Stimulated activated naive CD8-positive, alpha-beta T cell treated with anti-CD3 and anti-CD28 coated beads, Interleukin-15, amount 100 ng/mL, for 72 hours (primary cell): ENCODE measurements at regions not wholly inside any gene's neighbourhood (a gene's known extent, or its start where the extent isn't known, plus 50 kb on each side); places are given as distances from the start of the nearest gene placed in this dataset.
A peak's percentile ranks its signal among the peaks of the same experiment; 100 is the strongest.
"Not testable (repeated sequence)": the region's sequence is repeated elsewhere in the genome, so short reads cannot be mapped to it uniquely, and the experiment has no call there.

Source experiments
- ATAC-seq: fragments of 150-1000 bp; cut with Tn5 transposase; 2 replicates; pipeline ENCODE4 v1.10.0; 2021; ENCODE audit warnings: mild to moderate bottlenecking, moderate library complexity
- DNase-seq, 2 donors: peaks; one replicate each; pipeline ENCODE4 v3.0.0; 2021 to 2022
- H3K27ac Mint-ChIP-seq, 2 donors: one replicate each; pipeline ENCODE4 v1.8.0; 2022; ENCODE audit warnings: mild to moderate bottlenecking in 2 of 2, mixed read lengths in 2 of 2, moderate library complexity in 2 of 2
- H3K27me3 Mint-ChIP-seq: one replicate; pipeline ENCODE4 v1.8.0; 2022; ENCODE audit warnings: mixed read lengths
- H3K4me1 Mint-ChIP-seq: one replicate; pipeline ENCODE4 v1.8.0; 2022; ENCODE audit warnings: mild to moderate bottlenecking, mixed read lengths
- H3K4me3 Mint-ChIP-seq, 2 donors: one replicate each; pipeline ENCODE4 v1.8.0; 2022; ENCODE audit warnings: mild to moderate bottlenecking in 2 of 2, mixed read lengths in 2 of 2, moderate library complexity in 1 of 2
- H3K9me3 Mint-ChIP-seq, 2 donors: one replicate each; pipeline ENCODE4 v1.8.0; 2022; ENCODE audit warnings: mixed read lengths in 2 of 2

DNA sequence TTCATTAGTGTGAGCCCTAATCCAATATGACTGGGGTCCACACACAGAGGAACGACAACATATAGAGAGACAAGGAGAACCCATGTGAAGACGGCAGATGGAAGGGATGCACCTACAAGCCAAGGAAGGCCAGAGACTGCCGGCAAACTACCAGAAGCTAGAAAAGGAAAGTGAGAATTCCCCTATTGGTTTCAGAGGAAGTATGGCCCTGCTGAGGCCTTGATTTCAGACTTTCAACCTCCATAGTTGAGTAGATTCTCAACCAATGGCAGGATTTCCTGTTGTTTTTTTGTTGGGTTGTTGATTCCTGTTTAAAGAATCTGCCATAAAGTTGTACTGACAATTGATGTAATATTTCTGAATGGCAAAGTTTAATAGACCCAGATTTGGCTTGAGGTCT, 241.5 kb downstream of the SATB2 start:
- Mint-ChIP-seq H3K27ac (no peak overlapping the region), H3K4me1 (no peaks in the 10 kb centered on the region)
- ATAC-seq: no peak

GRCh38 chr2:199207011-199207410, 250.7 kb downstream of the SATB2 start:
- Mint-ChIP-seq H3K4me3 (no peak overlapping the region), H3K27me3 (peaks cover 6% of the 10 kb centered on the region), H3K4me1 (no peaks in the 10 kb centered on the region), H3K9me3 (peaks cover 15 to 24% of the 10 kb centered on the region in 2 donors), H3K27ac (no peak overlapping the region)
- no peak for ATAC-seq
- DNase-seq: no peak

More for the DNA sequence above, 241.5 kb downstream of the SATB2 start:
- Mint-ChIP-seq H3K27me3 (no peaks in the 10 kb centered on the region), H3K9me3 (no peaks in the 10 kb centered on the region), H3K4me3 (no peak overlapping the region)
- no peak for DNase-seq

GRCh38 chr2:199206536-199206935, 251.2 kb downstream of the SATB2 start:
- no peak for DNase-seq
- Mint-ChIP-seq H3K9me3 (peaks cover 15 to 24% of the 10 kb centered on the region in 2 donors), H3K27ac (no peak overlapping the region), H3K27me3 (peaks cover 6% of the 10 kb centered on the region), H3K4me1 (no peaks in the 10 kb centered on the region), H3K4me3 (no peak overlapping the region)
- no peak for ATAC-seq

- ATAC-seq: no peak
- H3K9me3 Mint-ChIP-seq: peaks cover 2 to 10% of the 10 kb centered on the region in 2 donors
- no peaks in the 10 kb centered on the region for H3K27me3 Mint-ChIP-seq
- no peaks in the 10 kb centered on the region for H3K4me1 Mint-ChIP-seq
- no peak overlapping the region for H3K4me3 Mint-ChIP-seq
- no peak for DNase-seq
- H3K27ac Mint-ChIP-seq: no peak overlapping the region
Observed at GRCh38 chr2:199202964-199203363, 254.8 kb downstream of the SATB2 start.

GRCh38 chr2:199201539-199201938, 256.2 kb downstream of the SATB2 start:
- ATAC-seq (no peak), DNase-seq (no peak)
- H3K27ac Mint-ChIP-seq: no peak overlapping the region
- no peaks in the 10 kb centered on the region for H3K4me1 Mint-ChIP-seq
- H3K27me3 Mint-ChIP-seq: no peaks in the 10 kb centered on the region
- no peak overlapping the region for H3K4me3 Mint-ChIP-seq
- H3K9me3 Mint-ChIP-seq: peaks cover 0 to 10% of the 10 kb centered on the region in 2 donors

- no peak overlapping the region for H3K4me3 Mint-ChIP-seq
- no peak for ATAC-seq
- DNase-seq: no peak
- H3K9me3 Mint-ChIP-seq: peaks cover 0 to 10% of the 10 kb centered on the region in 2 donors
- H3K27ac Mint-ChIP-seq: no peak overlapping the region
- no peaks in the 10 kb centered on the region for H3K27me3 Mint-ChIP-seq
- no peaks in the 10 kb centered on the region for H3K4me1 Mint-ChIP-seq
Observed at GRCh38 chr2:199199797-199200196, 257.9 kb downstream of the SATB2 start.

DNA sequence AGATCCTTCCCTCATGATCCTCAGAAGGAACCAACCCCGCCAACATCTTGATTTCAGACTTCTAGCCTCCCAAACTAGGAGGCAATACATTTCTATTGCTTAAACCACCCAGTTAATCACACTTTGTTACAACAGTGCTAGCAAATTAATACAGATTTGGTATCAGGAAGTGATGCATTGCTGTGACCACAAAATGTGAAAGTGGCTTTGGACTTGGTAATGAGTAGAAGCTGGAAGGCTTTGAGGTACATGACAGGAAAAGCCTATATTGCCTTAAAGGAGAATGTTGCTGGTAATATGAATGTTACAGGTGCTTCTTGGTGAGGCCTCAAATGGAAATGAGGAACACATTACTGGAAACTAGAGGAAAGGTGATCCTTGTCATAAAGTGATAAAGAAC, 260.3 kb downstream of the SATB2 start:
- Mint-ChIP-seq H3K9me3 (peaks cover 0 to 6% of the 10 kb centered on the region in 2 donors), H3K27me3 (no peaks in the 10 kb centered on the region), H3K4me3 (no peak overlapping the region), H3K4me1 (no peaks in the 10 kb centered on the region), H3K27ac (no peak overlapping the region)
- DNase-seq (no peak), ATAC-seq (no peak)

- Mint-ChIP-seq H3K27ac (no peak overlapping the region), H3K9me3 (peaks cover 0 to 6% of the 10 kb centered on the region in 2 donors), H3K4me3 (no peak overlapping the region), H3K4me1 (no peaks in the 10 kb centered on the region), H3K27me3 (no peaks in the 10 kb centered on the region)
- ATAC-seq (no peak), DNase-seq (no peak)
Observed at GRCh38 chr2:199196686-199197085, 261.1 kb downstream of the SATB2 start.

DNA sequence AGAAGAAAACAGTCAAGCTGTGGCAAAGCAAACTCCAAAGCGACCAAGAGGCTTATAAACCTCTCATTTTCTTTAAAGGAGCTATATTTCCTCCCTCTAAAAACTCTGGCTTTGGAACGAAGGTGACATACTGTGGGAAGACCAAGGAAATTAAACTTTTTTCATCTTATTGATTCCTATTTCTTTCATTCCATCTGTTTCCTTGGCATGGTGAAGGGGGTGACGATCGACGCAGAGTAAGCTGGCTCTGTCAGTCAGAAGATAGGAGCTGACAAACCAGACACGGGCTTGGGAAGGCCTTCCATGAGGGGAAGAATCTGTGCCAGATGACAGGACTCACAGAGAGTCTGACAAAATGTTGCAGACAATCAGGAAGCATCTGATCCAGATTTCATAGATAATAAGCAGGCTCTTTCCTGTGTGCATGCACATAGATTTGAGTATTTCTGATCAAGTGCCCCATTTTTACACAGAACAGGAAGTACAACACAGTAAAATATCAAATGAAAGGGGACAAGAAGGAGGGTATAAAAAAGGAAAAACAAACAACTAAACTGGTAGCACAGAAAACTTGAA, 261.7 kb downstream of the SATB2 start:
- Mint-ChIP-seq H3K4me1 (no peaks in the 10 kb centered on the region), H3K9me3 (peaks cover 0 to 3% of the 10 kb centered on the region in 2 donors), H3K27ac (no peak overlapping the region), H3K4me3 (no peak overlapping the region), H3K27me3 (no peaks in the 10 kb centered on the region)
- ATAC-seq (no peak), DNase-seq (no peak)

DNA sequence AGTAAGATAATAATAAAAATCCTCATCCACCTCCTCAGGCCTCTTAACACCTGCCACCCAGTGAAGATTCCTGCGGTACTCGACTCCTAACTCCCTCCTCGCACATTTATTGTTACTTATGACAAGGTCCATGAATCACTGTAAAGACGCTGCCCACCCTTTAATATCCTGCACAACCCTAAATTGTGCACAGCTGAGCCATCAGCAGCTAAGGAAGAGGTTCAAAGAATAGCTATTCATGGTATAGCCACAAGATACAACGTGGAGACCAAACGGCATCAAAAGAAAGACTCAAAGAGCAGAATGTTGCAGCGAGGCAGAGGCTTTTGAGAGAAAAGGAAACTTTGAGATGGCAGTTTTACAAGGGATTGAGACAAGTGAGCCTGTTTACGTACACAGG, 266.3 kb downstream of the SATB2 start:
- Mint-ChIP-seq H3K4me3 (no peak overlapping the region), H3K27ac (peak overlapping the region in 1 of 2 donors; percentile 4), H3K27me3 (no peaks in the 10 kb centered on the region), H3K4me1 (no peaks in the 10 kb centered on the region), H3K9me3 (no peaks in the 10 kb centered on the region)
- ATAC-seq (no peak), DNase-seq (no peak)

DNA sequence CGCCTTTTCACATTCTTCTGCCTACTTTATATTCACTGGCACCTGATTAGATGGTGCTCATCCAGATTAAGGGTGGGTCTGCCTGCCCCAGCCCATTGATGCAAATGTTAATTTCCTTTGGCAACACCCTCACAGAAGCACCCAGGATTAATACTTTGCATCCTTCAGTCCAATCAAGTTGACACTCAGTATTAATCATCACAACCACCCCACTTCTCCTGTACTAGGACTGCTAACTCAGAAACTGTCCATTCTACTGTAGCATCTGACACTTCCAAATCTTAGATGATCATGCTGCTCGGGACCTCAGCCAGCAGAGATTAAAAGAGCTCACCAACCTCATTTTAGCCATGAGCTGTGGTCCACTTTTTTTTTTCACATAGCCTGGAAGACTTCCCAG, 268.5 kb downstream of the SATB2 start:
- ATAC-seq (no peak), DNase-seq (no peak)
- Mint-ChIP-seq H3K27ac (no peak overlapping the region), H3K9me3 (no peaks in the 10 kb centered on the region), H3K4me3 (no peak overlapping the region), H3K27me3 (no peaks in the 10 kb centered on the region), H3K4me1 (no peaks in the 10 kb centered on the region)

GRCh38 chr2:199186301-199186751, 271.4 kb downstream of the SATB2 start:
- no peaks in the 10 kb centered on the region for H3K27me3 Mint-ChIP-seq
- DNase-seq (no peak), ATAC-seq (no peak)
- H3K4me1 Mint-ChIP-seq: no peaks in the 10 kb centered on the region
- peak overlapping the region in 1 of 2 donors; percentile 30 for H3K27ac Mint-ChIP-seq
- H3K4me3 Mint-ChIP-seq: no peak overlapping the region
- H3K9me3 Mint-ChIP-seq: no peaks in the 10 kb centered on the region

- not testable (repeated sequence) for DNase-seq, H3K9me3 Mint-ChIP-seq, H3K4me3 Mint-ChIP-seq, H3K27ac Mint-ChIP-seq, H3K4me1 Mint-ChIP-seq, H3K27me3 Mint-ChIP-seq, ATAC-seq
Observed at GRCh38 chr2:199185174-199185573, 272.6 kb downstream of the SATB2 start.

- no peak overlapping the region for H3K27ac Mint-ChIP-seq
Observed at GRCh38 chr2:199163613-199164458, 293.9 kb downstream of the SATB2 start.

GRCh38 chr2:199160677-199161465, 296.9 kb downstream of the SATB2 start:
- no peak overlapping the region for H3K27ac Mint-ChIP-seq
- DNase-seq: no peak
- H3K4me3 Mint-ChIP-seq: no peak overlapping the region
- no peaks in the 10 kb centered on the region for H3K27me3 Mint-ChIP-seq
- H3K9me3 Mint-ChIP-seq: peaks cover 7 to 26% of the 10 kb centered on the region in 2 donors
- no peaks in the 10 kb centered on the region for H3K4me1 Mint-ChIP-seq
- ATAC-seq: no peak

More at GRCh38 chr2:199163613-199164458, 293.9 kb downstream of the SATB2 start:
- DNase-seq: no peak
- no peaks in the 10 kb centered on the region for H3K4me1 Mint-ChIP-seq
- H3K27me3 Mint-ChIP-seq: no peaks in the 10 kb centered on the region
- H3K9me3 Mint-ChIP-seq: no peaks in the 10 kb centered on the region
- no peak overlapping the region for H3K4me3 Mint-ChIP-seq
- ATAC-seq: no peak

DNA sequence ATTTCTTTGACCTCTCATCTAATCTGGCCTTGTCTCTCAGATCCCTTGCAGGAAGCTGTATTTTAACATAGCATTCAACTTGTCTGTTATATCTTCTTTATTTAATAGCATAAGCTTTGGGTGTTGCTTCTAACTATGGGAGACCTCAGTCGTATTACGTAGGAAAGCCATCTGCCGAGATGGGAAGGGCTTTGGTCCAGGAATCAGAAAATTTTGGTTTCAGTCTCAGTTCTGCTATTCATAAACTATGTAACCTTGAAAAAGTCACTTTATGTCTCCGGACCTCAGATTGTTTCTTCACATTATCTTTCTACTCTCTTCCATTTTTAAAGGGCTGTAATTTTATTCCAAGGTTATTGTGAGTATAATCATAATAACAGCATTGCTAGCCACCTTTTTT, 297.7 kb downstream of the SATB2 start:
- H3K4me3 Mint-ChIP-seq: no peak overlapping the region

More for the DNA sequence above, 297.7 kb downstream of the SATB2 start:
- Mint-ChIP-seq H3K27me3 (no peaks in the 10 kb centered on the region), H3K27ac (no peak overlapping the region), H3K4me1 (no peaks in the 10 kb centered on the region), H3K9me3 (peaks cover 12 to 34% of the 10 kb centered on the region in 2 donors)
- ATAC-seq (no peak), DNase-seq (no peak)
